ENCODE measurements at regions not wholly inside any gene's neighbourhood (a gene's known extent, or its start where the extent isn't known, plus 50 kb on each side); places are given as distances from the start of the nearest gene placed in this dataset.

DNA sequence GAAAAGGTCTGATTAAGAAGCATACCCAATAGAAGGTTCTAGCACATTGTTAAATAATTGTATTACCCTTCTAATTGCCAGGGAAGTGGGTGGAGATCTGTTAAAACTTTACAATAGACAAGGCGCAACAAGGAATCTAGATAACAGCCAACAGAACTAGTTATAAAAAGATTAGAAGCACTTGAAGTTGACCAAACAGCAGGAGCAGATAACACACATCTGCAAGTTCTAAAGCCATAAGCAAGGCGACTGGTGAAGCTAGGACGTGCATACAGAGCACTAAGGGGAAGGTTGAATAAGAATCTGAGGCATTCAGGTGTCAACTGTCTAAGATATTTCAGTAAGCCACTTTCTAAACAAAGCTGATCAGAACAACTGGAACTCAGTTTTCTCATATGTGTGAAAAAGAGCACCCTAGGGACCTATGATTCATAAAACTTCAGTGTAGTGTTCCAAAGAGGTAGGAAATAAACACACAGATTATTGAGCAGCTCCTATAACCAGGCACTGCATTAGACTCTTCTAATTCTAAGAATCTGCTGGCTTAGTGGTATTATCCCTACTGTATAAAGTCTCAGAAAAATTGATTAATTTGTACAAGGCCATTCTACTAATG is 111.2 kb downstream of the SAMD9 start (continued):
- TF ChIP-seq, protein P1, sequence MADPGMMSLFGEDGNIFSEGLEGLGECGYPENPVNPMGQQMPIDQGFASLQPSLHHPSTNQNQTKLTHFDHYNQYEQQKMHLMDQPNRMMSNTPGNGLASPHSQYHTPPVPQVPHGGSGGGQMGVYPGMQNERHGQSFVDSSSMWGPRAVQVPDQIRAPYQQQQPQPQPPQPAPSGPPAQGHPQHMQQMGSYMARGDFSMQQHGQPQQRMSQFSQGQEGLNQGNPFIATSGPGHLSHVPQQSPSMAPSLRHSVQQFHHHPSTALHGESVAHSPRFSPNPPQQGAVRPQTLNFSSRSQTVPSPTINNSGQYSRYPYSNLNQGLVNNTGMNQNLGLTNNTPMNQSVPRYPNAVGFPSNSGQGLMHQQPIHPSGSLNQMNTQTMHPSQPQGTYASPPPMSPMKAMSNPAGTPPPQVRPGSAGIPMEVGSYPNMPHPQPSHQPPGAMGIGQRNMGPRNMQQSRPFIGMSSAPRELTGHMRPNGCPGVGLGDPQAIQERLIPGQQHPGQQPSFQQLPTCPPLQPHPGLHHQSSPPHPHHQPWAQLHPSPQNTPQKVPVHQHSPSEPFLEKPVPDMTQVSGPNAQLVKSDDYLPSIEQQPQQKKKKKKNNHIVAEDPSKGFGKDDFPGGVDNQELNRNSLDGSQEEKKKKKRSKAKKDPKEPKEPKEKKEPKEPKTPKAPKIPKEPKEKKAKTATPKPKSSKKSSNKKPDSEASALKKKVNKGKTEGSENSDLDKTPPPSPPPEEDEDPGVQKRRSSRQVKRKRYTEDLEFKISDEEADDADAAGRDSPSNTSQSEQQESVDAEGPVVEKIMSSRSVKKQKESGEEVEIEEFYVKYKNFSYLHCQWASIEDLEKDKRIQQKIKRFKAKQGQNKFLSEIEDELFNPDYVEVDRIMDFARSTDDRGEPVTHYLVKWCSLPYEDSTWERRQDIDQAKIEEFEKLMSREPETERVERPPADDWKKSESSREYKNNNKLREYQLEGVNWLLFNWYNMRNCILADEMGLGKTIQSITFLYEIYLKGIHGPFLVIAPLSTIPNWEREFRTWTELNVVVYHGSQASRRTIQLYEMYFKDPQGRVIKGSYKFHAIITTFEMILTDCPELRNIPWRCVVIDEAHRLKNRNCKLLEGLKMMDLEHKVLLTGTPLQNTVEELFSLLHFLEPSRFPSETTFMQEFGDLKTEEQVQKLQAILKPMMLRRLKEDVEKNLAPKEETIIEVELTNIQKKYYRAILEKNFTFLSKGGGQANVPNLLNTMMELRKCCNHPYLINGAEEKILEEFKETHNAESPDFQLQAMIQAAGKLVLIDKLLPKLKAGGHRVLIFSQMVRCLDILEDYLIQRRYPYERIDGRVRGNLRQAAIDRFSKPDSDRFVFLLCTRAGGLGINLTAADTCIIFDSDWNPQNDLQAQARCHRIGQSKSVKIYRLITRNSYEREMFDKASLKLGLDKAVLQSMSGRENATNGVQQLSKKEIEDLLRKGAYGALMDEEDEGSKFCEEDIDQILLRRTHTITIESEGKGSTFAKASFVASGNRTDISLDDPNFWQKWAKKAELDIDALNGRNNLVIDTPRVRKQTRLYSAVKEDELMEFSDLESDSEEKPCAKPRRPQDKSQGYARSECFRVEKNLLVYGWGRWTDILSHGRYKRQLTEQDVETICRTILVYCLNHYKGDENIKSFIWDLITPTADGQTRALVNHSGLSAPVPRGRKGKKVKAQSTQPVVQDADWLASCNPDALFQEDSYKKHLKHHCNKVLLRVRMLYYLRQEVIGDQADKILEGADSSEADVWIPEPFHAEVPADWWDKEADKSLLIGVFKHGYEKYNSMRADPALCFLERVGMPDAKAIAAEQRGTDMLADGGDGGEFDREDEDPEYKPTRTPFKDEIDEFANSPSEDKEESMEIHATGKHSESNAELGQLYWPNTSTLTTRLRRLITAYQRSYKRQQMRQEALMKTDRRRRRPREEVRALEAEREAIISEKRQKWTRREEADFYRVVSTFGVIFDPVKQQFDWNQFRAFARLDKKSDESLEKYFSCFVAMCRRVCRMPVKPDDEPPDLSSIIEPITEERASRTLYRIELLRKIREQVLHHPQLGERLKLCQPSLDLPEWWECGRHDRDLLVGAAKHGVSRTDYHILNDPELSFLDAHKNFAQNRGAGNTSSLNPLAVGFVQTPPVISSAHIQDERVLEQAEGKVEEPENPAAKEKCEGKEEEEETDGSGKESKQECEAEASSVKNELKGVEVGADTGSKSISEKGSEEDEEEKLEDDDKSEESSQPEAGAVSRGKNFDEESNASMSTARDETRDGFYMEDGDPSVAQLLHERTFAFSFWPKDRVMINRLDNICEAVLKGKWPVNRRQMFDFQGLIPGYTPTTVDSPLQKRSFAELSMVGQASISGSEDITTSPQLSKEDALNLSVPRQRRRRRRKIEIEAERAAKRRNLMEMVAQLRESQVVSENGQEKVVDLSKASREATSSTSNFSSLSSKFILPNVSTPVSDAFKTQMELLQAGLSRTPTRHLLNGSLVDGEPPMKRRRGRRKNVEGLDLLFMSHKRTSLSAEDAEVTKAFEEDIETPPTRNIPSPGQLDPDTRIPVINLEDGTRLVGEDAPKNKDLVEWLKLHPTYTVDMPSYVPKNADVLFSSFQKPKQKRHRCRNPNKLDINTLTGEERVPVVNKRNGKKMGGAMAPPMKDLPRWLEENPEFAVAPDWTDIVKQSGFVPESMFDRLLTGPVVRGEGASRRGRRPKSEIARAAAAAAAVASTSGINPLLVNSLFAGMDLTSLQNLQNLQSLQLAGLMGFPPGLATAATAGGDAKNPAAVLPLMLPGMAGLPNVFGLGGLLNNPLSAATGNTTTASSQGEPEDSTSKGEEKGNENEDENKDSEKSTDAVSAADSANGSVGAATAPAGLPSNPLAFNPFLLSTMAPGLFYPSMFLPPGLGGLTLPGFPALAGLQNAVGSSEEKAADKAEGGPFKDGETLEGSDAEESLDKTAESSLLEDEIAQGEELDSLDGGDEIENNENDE (IDR thresholded peaks at IDR 0.05; ENCODE audit: insufficient replicate concordance, low read length) = no peak
- TF ChIP-seq TAF1 (IDR thresholded peaks at IDR 0.05; ENCODE audit: low read depth, low read length) = no peak
- TF ChIP-seq ZNF274 (IDR thresholded peaks at IDR 0.05; ENCODE audit: borderline replicate concordance, extremely low read depth, low read length) = no peak
- TF ChIP-seq CTBP2 (IDR thresholded peaks at IDR 0.05; ENCODE audit: borderline replicate concordance, insufficient read depth, insufficient read length, low read length) = no peak
- no peak for TF ChIP-seq BCL11A (IDR thresholded peaks at IDR 0.05; ENCODE audit: low read depth in 2 of 2, low read length in 2 of 2)
- TF ChIP-seq JUND (IDR thresholded peaks at IDR 0.05; ENCODE audit: low read length) = no peak
- no peak for TF ChIP-seq NRF1 (IDR thresholded peaks at IDR 0.05; ENCODE audit: low read depth, low read length)
- no peak for TF ChIP-seq GABPA (IDR thresholded peaks at IDR 0.05; ENCODE audit: borderline replicate concordance, insufficient read depth, low read length)
- no peak for TF ChIP-seq MAFK (IDR thresholded peaks at IDR 0.05; ENCODE audit: low read depth, low read length)
- no peak for TF ChIP-seq CBX8 (IDR thresholded peaks at IDR 0.05; ENCODE audit: borderline replicate concordance, low read depth, low read length)
